PC-9 (cell line): ENCODE measurements at regions not wholly inside any gene's neighbourhood (a gene's known extent, or its start where the extent isn't known, plus 50 kb on each side); places are given as distances from the start of the nearest gene placed in this dataset.

Source experiments
- BruUV-seq: library from RNA; stranded (reverse); fragments of 400-500 nt; replicated peaks from 2 replicates; lab custom pipeline; 2021; lab: Mats Ljungman, UMichigan
- CTCF ChIA-PET: fragments of 300-600 bp; sonication (Branson Sonifier 250); formaldehyde crosslinking; loops from one replicate; lab custom pipeline; 2022; ENCODE audit warnings: antibody characterized with exemption; lab: Charles Lee
- POLR2A ChIA-PET: fragments of 300-600 bp; sonication (Branson Sonifier 250); formaldehyde crosslinking; loops from one replicate; lab custom pipeline; 2022; ENCODE audit warnings: antibody characterized with exemption; ENCODE audit not compliant: unreplicated experiment; lab: Charles Lee
- DNase-seq, 2 experiments: peaks; one replicate each; pipeline versions ENCODE4 v3.0.0 to v3.0.0-alpha.2; 2015 to 2022; ENCODE audit warnings: mixed read lengths in 1 of 2
- H2AFZ ChIP-seq: fragments of 200-600 bp; sonication (generic); 2 replicates; pipeline ENCODE4 v1.8.1; 2017; ENCODE audit warnings: antibody characterized with exemption
- H3F3A ChIP-seq: fragments of 200-600 bp; sonication (generic); 2 replicates; pipeline ENCODE4 v1.8.1; 2017; ENCODE audit warnings: antibody characterized with exemption, mild to moderate bottlenecking, low read depth; ENCODE audit not compliant: insufficient read depth
- H3K27ac ChIP-seq: fragments of 200-600 bp; sonication (generic); 2 replicates; pipeline ENCODE4 v1.6.1; 2016; ENCODE audit warnings: mixed run types
- H3K27me3 ChIP-seq: fragments of 200-600 bp; sonication (generic); 2 replicates; pipeline ENCODE4 v1.6.1; 2016; ENCODE audit warnings: low read depth, mixed run types; ENCODE audit not compliant: insufficient read depth
- H3K36me3 ChIP-seq: fragments of 200-600 bp; sonication (generic); 2 replicates; pipeline ENCODE4 v1.6.1; 2016; ENCODE audit warnings: low read depth, mixed run types
- H3K4me1 ChIP-seq: fragments of 200-600 bp; sonication (generic); replicated peaks from 2 replicates; pipeline ENCODE4 v1.6.1; 2016; ENCODE audit warnings: mixed run types; ENCODE audit not compliant: insufficient read depth
- H3K4me2 ChIP-seq: fragments of 200-600 bp; sonication (generic); 2 replicates; pipeline ENCODE4 v1.6.1; 2017; ENCODE audit warnings: mixed run types
- H3K4me3 ChIP-seq: fragments of 200-600 bp; sonication (generic); 2 replicates; pipeline ENCODE4 v1.6.1; 2016; ENCODE audit warnings: mixed run types
- H3K79me2 ChIP-seq: fragments of 200-600 bp; sonication (generic); 2 replicates; pipeline ENCODE4 v1.6.1; 2017; ENCODE audit warnings: low read depth, mixed run types
- H3K9me2 ChIP-seq: fragments of 200-600 bp; sonication (generic); 2 replicates; pipeline ENCODE4 v1.8.1; 2017; ENCODE audit warnings: mild to moderate bottlenecking; ENCODE audit not compliant: insufficient read depth
- H3K9me3 ChIP-seq: fragments of 200-600 bp; sonication (generic); 2 replicates; pipeline ENCODE4 v1.8.1; 2016; ENCODE audit warnings: low read depth; ENCODE audit not compliant: insufficient read depth
- H4K20me1 ChIP-seq: fragments of 200-600 bp; sonication (generic); 2 replicates; pipeline ENCODE4 v1.8.1; 2017; ENCODE audit not compliant: insufficient read depth
- CTCF ChIP-seq: fragments of 200-600 bp; sonication (generic); conservative IDR thresholded peaks from 2 replicates; pipeline ENCODE4 v1.6.1; 2017; ENCODE audit warnings: mixed run types, antibody characterized with exemption, mild to moderate bottlenecking, moderate library complexity
- EZH2 ChIP-seq: fragments of 200-600 bp; sonication (generic); IDR thresholded peaks from 2 replicates; pipeline ENCODE4 v1.8.0; 2017; ENCODE audit warnings: antibody characterized with exemption, low read depth
- intact Hi-C: fragments of 100-400 bp; cut with micrococcal nuclease; formaldehyde crosslinking; loops from one replicate; pipeline ENCODE4 v1.10.0; 2022; ENCODE audit not compliant: unreplicated experiment

DNA sequence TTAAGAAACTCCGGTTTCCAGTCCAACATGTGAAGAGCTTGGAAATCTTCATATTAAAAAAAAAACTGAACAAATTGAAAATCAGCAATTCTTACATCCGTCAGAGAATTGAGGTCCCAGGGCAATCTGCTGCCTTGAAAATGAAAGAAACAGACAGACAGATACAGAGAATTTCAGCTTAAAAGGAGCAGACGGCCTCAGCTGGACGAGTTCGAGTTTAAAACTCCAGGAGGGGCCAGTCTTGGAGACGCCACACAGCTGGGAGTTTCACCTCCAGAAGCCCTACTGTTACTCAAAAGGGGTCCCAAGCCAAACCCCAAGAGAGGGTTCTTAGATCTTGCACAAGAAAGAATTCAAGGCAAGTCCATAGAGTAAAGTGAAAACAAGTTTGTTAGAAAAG lies 226.5 kb upstream of the ARL4C start:
- Histone ChIP-seq H4K20me1 (no peaks in the 10 kb centered on the region), H3K4me2 (no peak overlapping the region), H3K36me3 (no peaks in the 10 kb centered on the region), H2AFZ (no peak overlapping the region), H3F3A (peaks cover 8% of the 10 kb centered on the region; the same call in 1 of the 2 replicates), H3K79me2 (no peaks in the 10 kb centered on the region), H3K27me3 (no peaks in the 10 kb centered on the region), H3K4me1 (peaks cover 20% of the 10 kb centered on the region), H3K4me3 (no peak overlapping the region), H3K9me3 (peaks cover 6% of the 10 kb centered on the region; the same call in 1 of the 2 replicates), H3K27ac (no peak overlapping the region), H3K9me2 (no peaks in the 10 kb centered on the region)
- BruUV-seq, result no TSS peak
- no peak for DNase-seq
- intact Hi-C loops, result no loop called here
- ChIA-PET CTCF (no interaction called here), POLR2A (no interaction called here)
- no peak for TF ChIP-seq CTCF
- TF ChIP-seq EZH2, result no peak

DNA sequence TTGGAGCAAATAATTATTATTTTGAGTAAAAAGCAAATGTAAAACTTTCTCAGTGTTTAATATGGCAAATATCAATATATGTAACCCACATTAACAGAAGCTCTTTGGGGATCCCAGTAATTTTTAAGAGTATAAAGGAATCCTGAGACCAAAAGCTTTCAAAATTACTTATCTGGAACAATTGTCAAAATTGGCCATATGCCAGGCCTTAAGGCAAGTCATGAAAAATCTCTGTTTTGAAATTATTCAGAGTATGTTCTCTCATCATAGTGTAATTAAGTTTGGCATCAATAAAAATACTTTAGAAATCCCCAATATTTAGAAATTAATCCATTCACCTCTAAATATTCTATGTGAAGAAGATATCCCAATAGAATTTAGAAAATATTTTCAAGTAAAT lies 225.3 kb upstream of the ARL4C start:
- H3K27me3 ChIP-seq, result no peaks in the 10 kb centered on the region
- H3K79me2 ChIP-seq, result no peaks in the 10 kb centered on the region
- no peak overlapping the region for H3K4me2 ChIP-seq
- H4K20me1 ChIP-seq, result no peaks in the 10 kb centered on the region
- H3F3A ChIP-seq, result peaks cover 8% of the 10 kb centered on the region; the same call in 1 of the 2 replicates
- ChIA-PET CTCF (no interaction called here), POLR2A (no interaction called here)
- BruUV-seq, result no TSS peak
- no peaks in the 10 kb centered on the region for H3K36me3 ChIP-seq
- H3K4me1 ChIP-seq, result peaks cover 20% of the 10 kb centered on the region
- H3K27ac ChIP-seq, result no peak overlapping the region
- H2AFZ ChIP-seq, result no peak overlapping the region
- no peaks in the 10 kb centered on the region for H3K9me2 ChIP-seq
- TF ChIP-seq EZH2, result no peak
- no peak for TF ChIP-seq CTCF
- intact Hi-C loops, result no loop called here
- H3K9me3 ChIP-seq, result peaks cover 6% of the 10 kb centered on the region; the same call in 1 of the 2 replicates
- H3K4me3 ChIP-seq, result no peak overlapping the region
- DNase-seq, result no peak

DNA sequence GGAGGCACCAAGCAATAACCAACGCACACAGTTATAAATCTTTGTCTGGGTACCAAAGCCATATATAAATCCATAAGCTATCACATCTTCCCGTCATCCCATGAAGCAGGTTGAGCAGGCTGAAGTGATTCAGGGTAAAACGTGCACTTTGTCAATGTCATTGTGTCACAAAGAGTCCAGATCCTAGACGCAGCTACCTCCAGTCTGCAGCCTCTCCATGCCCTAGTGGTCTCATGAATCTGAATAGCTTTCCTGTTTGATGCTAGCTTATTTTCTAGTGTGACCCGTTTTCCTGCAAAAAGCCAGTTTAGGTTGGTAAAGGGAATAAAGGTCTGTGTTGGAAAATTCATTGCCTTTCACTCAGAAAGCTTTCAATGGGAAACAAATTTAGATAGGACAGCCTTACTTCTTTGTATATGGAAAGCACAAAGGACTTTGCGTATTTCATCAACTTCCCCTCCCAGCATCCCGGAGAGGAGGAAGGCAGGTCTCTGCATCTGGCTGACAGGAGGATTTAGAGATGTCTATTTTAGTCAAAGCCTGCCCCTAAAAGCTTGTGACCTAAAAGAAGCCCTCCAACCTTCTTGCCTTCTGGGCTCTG lies 222.3 kb upstream of the ARL4C start:
- ChIA-PET CTCF (interaction anchor here (0.6 kb wide), 1 partner anchor 507 kb away, joined by 4 read pairs; no protein-coding TSS in a partner anchor), POLR2A (no interaction called here)
- intact Hi-C loops, result no loop called here
- Histone ChIP-seq H3K4me3 (no peak overlapping the region), H3K27ac (no peak overlapping the region), H3K9me2 (0 out of 2 replicates have a peak, but pooled peaks cover 2% of the 10 kb centered on the region), H4K20me1 (no peaks in the 10 kb centered on the region), H3K36me3 (no peaks in the 10 kb centered on the region), H3K27me3 (no peaks in the 10 kb centered on the region), H3K4me2 (no peak overlapping the region), H3F3A (no peaks in the 10 kb centered on the region), H3K4me1 (no peaks in the 10 kb centered on the region), H3K79me2 (no peaks in the 10 kb centered on the region), H2AFZ (no peak overlapping the region), H3K9me3 (no peaks in the 10 kb centered on the region; the same call in 1 of the 2 replicates)
- TF ChIP-seq EZH2, result no peak
- no peak for TF ChIP-seq CTCF
- DNase-seq, result no peak
- BruUV-seq, result no TSS peak
